Keratinocyte (primary cell): ENCODE measurements at regions not wholly inside any gene's neighbourhood (a gene's known extent, or its start where the extent isn't known, plus 50 kb on each side); places are given as distances from the start of the nearest gene placed in this dataset.

Source experiments
- DNase-seq: peaks from one replicate; pipeline ENCODE4 v3.0.0-alpha.2; 2011; ENCODE audit warnings: low read depth, missing footprints, low spot score
- FAIRE-seq: peaks from 2 replicates; lab custom pipeline; 2011; peaks lifted over from hg19 to GRCh38; lab: Jason Lieb, UNC
- H2AFZ ChIP-seq: 2 replicates; pipeline ENCODE4 v1.6.0; 2012; ENCODE audit warnings: low read length, control low read depth, inconsistent platforms; ENCODE audit not compliant: control insufficient read depth
- H3K27ac ChIP-seq: 2 replicates; pipeline ENCODE4 v1.5.1; 2011; ENCODE audit warnings: low read length; ENCODE audit not compliant: control insufficient read depth, insufficient read depth
- H3K27me3 ChIP-seq: 3 replicates; pipeline ENCODE4 v1.6.0; 2011; ENCODE audit warnings: low read length; ENCODE audit not compliant: control insufficient read depth, insufficient read depth; ENCODE audit errors: extremely low read depth
- H3K36me3 ChIP-seq, 2 experiments: 2 replicates in 1 of 2; 3 replicates in 1 of 2; pipeline ENCODE4 v1.5.1; 2011; ENCODE audit warnings: low read length in 2 of 2, mild to moderate bottlenecking in 1 of 2; ENCODE audit not compliant: control insufficient read depth in 2 of 2, insufficient read depth in 2 of 2; ENCODE audit errors: extremely low read depth in 1 of 2
- H3K4me1 ChIP-seq: 3 replicates; pipeline ENCODE4 v1.5.1; 2011; ENCODE audit warnings: low read length; ENCODE audit not compliant: control insufficient read depth, insufficient read depth; ENCODE audit errors: extremely low read depth
- H3K4me2 ChIP-seq: 3 replicates; pipeline ENCODE4 v1.6.0; 2011; ENCODE audit warnings: low read depth, low read length; ENCODE audit not compliant: control insufficient read depth, insufficient read depth; ENCODE audit errors: extremely low read depth
- H3K4me3 ChIP-seq, 3 experiments: fragments of 200-600 bp in 1 of 3; sonication (generic) in 1 of 3; 2 replicates in 2 of 3; 3 replicates in 1 of 3; pipeline ENCODE4 v1.5.1; 2011 to 2016; ENCODE audit warnings: low read length in 3 of 3, mild to moderate bottlenecking in 3 of 3, control low read depth in 2 of 3, inconsistent platforms in 1 of 3, low read depth in 1 of 3, mixed read lengths in 1 of 3, mixed run types in 1 of 3, moderate library complexity in 1 of 3; ENCODE audit not compliant: control insufficient read depth in 2 of 3, insufficient read depth in 2 of 3; ENCODE audit errors: extremely low read depth in 1 of 3
- H3K79me2 ChIP-seq: 2 replicates; pipeline ENCODE4 v1.6.0; 2012; ENCODE audit warnings: low read length; ENCODE audit not compliant: control insufficient read depth, insufficient read depth
- H3K9ac ChIP-seq: 3 replicates; pipeline ENCODE4 v1.6.0; 2011; ENCODE audit warnings: low read length; ENCODE audit not compliant: control insufficient read depth, insufficient read depth; ENCODE audit errors: extremely low read depth
- H3K9me1 ChIP-seq: 3 replicates; pipeline ENCODE4 v1.6.0; 2011; ENCODE audit warnings: low read length; ENCODE audit not compliant: control insufficient read depth, insufficient read depth; ENCODE audit errors: extremely low read depth
- H3K9me3 ChIP-seq: 2 replicates; pipeline ENCODE4 v1.5.1; 2012; ENCODE audit warnings: low read depth, low read length; ENCODE audit not compliant: control insufficient read depth
- H4K20me1 ChIP-seq: 3 replicates; pipeline ENCODE4 v1.6.0; 2011; ENCODE audit warnings: low read length; ENCODE audit not compliant: control insufficient read depth, insufficient read depth; ENCODE audit errors: extremely low read depth
- EZH2 ChIP-seq: IDR thresholded peaks from one replicate; pipeline ENCODE4 v1.6.1; 2012; ENCODE audit warnings: inconsistent platforms, mild to moderate bottlenecking, low read length, moderate library complexity
- dilution Hi-C: fragments of 300-500 bp; cut with MboI; formaldehyde crosslinking; loops from one replicate; pipeline ENCODE4 v1.7.0; 2020; ENCODE audit warnings: low sequenced_read_pairs; ENCODE audit not compliant: extremely low pct_ligation_motif_present
- TF ChIP-seq, protein P1 (sequence below), 3 experiments: IDR thresholded peaks in 1 of 3; conservative IDR thresholded peaks in 1 of 3; optimal IDR thresholded peaks in 1 of 3; 2 replicates in 2 of 3; 3 replicates in 1 of 3; pipeline versions ENCODE3 to v1.5.1; 2011; ENCODE audit warnings: low read length in 3 of 3, mild to moderate bottlenecking in 3 of 3, moderate library complexity in 2 of 3, control low read depth in 1 of 3, inconsistent platforms in 1 of 3; ENCODE audit not compliant: insufficient read depth in 2 of 3; ENCODE audit errors: extremely low read depth in 1 of 3

- TF ChIP-seq, protein P1, sequence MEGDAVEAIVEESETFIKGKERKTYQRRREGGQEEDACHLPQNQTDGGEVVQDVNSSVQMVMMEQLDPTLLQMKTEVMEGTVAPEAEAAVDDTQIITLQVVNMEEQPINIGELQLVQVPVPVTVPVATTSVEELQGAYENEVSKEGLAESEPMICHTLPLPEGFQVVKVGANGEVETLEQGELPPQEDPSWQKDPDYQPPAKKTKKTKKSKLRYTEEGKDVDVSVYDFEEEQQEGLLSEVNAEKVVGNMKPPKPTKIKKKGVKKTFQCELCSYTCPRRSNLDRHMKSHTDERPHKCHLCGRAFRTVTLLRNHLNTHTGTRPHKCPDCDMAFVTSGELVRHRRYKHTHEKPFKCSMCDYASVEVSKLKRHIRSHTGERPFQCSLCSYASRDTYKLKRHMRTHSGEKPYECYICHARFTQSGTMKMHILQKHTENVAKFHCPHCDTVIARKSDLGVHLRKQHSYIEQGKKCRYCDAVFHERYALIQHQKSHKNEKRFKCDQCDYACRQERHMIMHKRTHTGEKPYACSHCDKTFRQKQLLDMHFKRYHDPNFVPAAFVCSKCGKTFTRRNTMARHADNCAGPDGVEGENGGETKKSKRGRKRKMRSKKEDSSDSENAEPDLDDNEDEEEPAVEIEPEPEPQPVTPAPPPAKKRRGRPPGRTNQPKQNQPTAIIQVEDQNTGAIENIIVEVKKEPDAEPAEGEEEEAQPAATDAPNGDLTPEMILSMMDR (optimal IDR thresholded peaks at IDR 0.05 in 1 of 3, IDR thresholded peaks at IDR 0.05 in 1 of 3, conservative IDR thresholded peaks at IDR 0.05 in 1 of 3; ENCODE audit: extremely low read depth in 1 of 3, insufficient read depth in 2 of 3, low read length in 3 of 3): no peak
- no peaks in the 10 kb centered on the region for H3K27me3 ChIP-seq
- no peak overlapping the region for H3K4me2 ChIP-seq
- H3K9ac ChIP-seq: no peak overlapping the region
- no peaks in the 10 kb centered on the region for H3K9me1 ChIP-seq
- no peak overlapping the region for H3K4me3 ChIP-seq
- H3K9me3 ChIP-seq: no peaks in the 10 kb centered on the region
- no peaks in the 10 kb centered on the region for H3K79me2 ChIP-seq
- no peak overlapping the region for H2AFZ ChIP-seq
- dilution Hi-C loops: no loop called here
- no peak overlapping the region for H3K27ac ChIP-seq
- H3K36me3 ChIP-seq: no peaks in the 10 kb centered on the region
- no peaks in the 10 kb centered on the region for H4K20me1 ChIP-seq
- no peak for FAIRE-seq
- DNase-seq: no peak
- H3K4me1 ChIP-seq: no peaks in the 10 kb centered on the region
Observed at GRCh38 chr7:91446819-91447218, 182.6 kb downstream of the FZD1 start.

GRCh38 chr7:91455411-91455810, 191.2 kb downstream of the FZD1 start:
- Histone ChIP-seq H3K4me2 (no peak overlapping the region), H4K20me1 (no peaks in the 10 kb centered on the region), H3K36me3 (no peaks in the 10 kb centered on the region), H3K79me2 (no peaks in the 10 kb centered on the region), H3K4me3 (no peak overlapping the region), H2AFZ (no peak overlapping the region), H3K27ac (no peak overlapping the region), H3K27me3 (no peaks in the 10 kb centered on the region), H3K9me1 (no peaks in the 10 kb centered on the region), H3K9ac (no peak overlapping the region), H3K4me1 (no peaks in the 10 kb centered on the region), H3K9me3 (no peaks in the 10 kb centered on the region)
- DNase-seq (no peak), FAIRE-seq (no peak)
- TF ChIP-seq, protein P1 (optimal IDR thresholded peaks at IDR 0.05 in 1 of 3, IDR thresholded peaks at IDR 0.05 in 1 of 3, conservative IDR thresholded peaks at IDR 0.05 in 1 of 3; ENCODE audit: extremely low read depth in 1 of 3, insufficient read depth in 2 of 3, low read length in 3 of 3): no peak
- no peak for TF ChIP-seq EZH2
- dilution Hi-C loops: no loop called here
